IMR-90 (cell line): ENCODE measurements at regions not wholly inside any gene's neighbourhood (a gene's known extent, or its start where the extent isn't known, plus 50 kb on each side); places are given as distances from the start of the nearest gene placed in this dataset.

Experiments used
- FOS ChIP-seq: fragments of 150-350 bp; IDR thresholded peaks from 2 replicates; pipeline ENCODE4 v1.6.1; 2016; ENCODE audit warnings: low read depth, low read length
- MAFK ChIP-seq: IDR thresholded peaks from 2 replicates; pipeline ENCODE4 v1.6.1; 2012; ENCODE audit warnings: low read depth, low read length, improper control_type of control experiment
- MAZ ChIP-seq: IDR thresholded peaks from 2 replicates; pipeline ENCODE4 v1.6.1; 2012; ENCODE audit warnings: low read depth, mild to moderate bottlenecking, low read length, improper control_type of control experiment, moderate library complexity, borderline replicate concordance
- NFE2L2 ChIP-seq: fragments of 150-350 bp; IDR thresholded peaks from 2 replicates; pipeline ENCODE4 v1.6.1; 2016; ENCODE audit warnings: low read depth, mild to moderate bottlenecking, low read length
- POLR2A ChIP-seq: IDR thresholded peaks from 2 replicates; pipeline ENCODE4 v1.6.1; 2012; ENCODE audit warnings: mild to moderate bottlenecking, low read depth, low read length
- RAD21 ChIP-seq: IDR thresholded peaks from 2 replicates; pipeline ENCODE4 v1.6.1; 2012; ENCODE audit warnings: low read length, improper control_type of control experiment
- RCOR1 ChIP-seq: IDR thresholded peaks from 2 replicates; pipeline ENCODE4 v1.6.1; 2012; ENCODE audit warnings: mild to moderate bottlenecking, low read length, improper control_type of control experiment; ENCODE audit not compliant: insufficient replicate concordance
- RFX5 ChIP-seq: IDR thresholded peaks from 2 replicates; pipeline ENCODE4 v1.8.0; 2012; ENCODE audit warnings: low read depth, mild to moderate bottlenecking, low read length, moderate library complexity
- SMC3 ChIP-seq: fragments of 150-350 bp; IDR thresholded peaks from 2 replicates; pipeline ENCODE4 v1.6.1; 2016; ENCODE audit warnings: low read depth, mild to moderate bottlenecking, antibody characterized with exemption, low read length, moderate library complexity
- USF2 ChIP-seq: fragments of 150-350 bp; IDR thresholded peaks from 2 replicates; pipeline ENCODE4 v1.6.1; 2017; ENCODE audit warnings: mild to moderate bottlenecking, antibody characterized with exemption, low read length, low read depth
- TF ChIP-seq, protein P1 (sequence below): conservative IDR thresholded peaks from 2 replicates; pipeline ENCODE4 v1.5.1; 2012; ENCODE audit warnings: mild to moderate bottlenecking, low read depth, low read length, improper control_type of control experiment

GRCh38 chr11:116300232-116300631 is 472.6 kb downstream of the BUD13 start:
- TF ChIP-seq FOS (no peak), RCOR1 (no peak), POLR2A (no peak), USF2 (no peak), MAFK (no peak), NFE2L2 (no peak), RFX5 (no peak), RAD21 (no peak), MAZ (no peak), SMC3 (no peak)
- TF ChIP-seq, protein P1, sequence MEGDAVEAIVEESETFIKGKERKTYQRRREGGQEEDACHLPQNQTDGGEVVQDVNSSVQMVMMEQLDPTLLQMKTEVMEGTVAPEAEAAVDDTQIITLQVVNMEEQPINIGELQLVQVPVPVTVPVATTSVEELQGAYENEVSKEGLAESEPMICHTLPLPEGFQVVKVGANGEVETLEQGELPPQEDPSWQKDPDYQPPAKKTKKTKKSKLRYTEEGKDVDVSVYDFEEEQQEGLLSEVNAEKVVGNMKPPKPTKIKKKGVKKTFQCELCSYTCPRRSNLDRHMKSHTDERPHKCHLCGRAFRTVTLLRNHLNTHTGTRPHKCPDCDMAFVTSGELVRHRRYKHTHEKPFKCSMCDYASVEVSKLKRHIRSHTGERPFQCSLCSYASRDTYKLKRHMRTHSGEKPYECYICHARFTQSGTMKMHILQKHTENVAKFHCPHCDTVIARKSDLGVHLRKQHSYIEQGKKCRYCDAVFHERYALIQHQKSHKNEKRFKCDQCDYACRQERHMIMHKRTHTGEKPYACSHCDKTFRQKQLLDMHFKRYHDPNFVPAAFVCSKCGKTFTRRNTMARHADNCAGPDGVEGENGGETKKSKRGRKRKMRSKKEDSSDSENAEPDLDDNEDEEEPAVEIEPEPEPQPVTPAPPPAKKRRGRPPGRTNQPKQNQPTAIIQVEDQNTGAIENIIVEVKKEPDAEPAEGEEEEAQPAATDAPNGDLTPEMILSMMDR = no peak
